HG03432 (cell line): ENCODE measurements at regions not wholly inside any gene's neighbourhood (a gene's known extent, or its start where the extent isn't known, plus 50 kb on each side); places are given as distances from the start of the nearest gene placed in this dataset.

Source experiments
- ATAC-seq: cut with Tn5 transposase; IDR thresholded peaks from one replicate; pipeline ENCODE4 v1.9.1; 2021; ENCODE audit warnings: mild to moderate bottlenecking, moderate library complexity; ENCODE audit not compliant: unreplicated experiment

DNA sequence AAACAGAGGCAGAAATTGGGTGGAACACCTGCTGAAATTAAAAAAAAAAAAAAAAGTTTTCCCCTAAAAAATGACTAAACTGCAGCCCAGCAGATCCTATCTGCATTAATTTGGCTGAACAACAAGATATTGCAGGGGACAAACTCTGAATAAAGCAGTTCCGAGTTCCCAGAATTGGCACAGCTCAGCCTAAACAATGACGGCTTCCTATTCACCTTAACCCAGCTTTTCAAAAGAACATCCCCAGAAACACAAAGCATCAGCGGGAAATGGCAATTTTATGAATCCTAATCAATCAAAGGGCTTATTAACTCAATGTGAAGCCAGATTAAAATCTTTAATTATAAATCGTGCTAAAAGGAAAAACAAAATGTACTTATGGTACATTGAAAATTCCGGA lies 497.8 kb upstream of the ZFHX3 start:
- no peak for ATAC-seq

DNA sequence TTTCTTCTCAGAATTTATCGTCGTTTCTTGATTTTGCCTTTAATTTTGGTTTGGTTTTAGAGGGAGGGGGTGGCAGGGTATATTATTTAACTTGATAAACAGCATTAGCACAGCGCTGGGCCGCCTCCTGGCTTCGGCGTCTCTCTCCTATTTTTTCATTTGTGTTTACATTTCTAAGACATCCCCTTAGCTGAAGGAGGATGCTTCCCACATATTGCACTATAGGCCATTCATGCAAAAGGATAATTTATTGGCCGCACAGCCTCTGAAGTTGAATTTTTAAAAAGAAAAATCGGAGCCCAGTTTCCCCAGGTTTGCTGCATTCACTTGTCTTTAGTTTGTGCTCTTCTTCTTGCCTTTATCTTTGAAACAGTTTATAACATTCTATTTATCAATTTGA lies 497.4 kb upstream of the ZFHX3 start:
- ATAC-seq, result no peak

DNA sequence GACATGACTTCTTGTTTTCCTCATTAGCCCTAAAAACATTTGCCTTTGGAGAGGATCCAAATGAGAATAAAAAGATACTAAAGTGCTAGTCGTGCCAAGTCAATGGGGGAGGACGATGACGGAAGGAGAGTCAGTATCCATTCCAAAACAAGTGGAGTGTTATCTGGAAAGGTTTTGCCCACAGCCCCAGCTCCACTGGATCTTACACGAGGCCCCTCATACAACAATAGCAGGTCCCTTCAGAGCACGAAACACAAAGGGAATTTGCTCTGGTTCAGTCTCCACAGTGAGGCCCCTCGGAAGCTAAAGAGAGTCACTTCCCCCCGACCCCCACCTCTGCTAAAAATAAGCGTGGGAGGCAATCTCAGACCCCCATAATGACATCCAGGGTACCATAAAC lies 496.9 kb upstream of the ZFHX3 start:
- no peak for ATAC-seq

DNA sequence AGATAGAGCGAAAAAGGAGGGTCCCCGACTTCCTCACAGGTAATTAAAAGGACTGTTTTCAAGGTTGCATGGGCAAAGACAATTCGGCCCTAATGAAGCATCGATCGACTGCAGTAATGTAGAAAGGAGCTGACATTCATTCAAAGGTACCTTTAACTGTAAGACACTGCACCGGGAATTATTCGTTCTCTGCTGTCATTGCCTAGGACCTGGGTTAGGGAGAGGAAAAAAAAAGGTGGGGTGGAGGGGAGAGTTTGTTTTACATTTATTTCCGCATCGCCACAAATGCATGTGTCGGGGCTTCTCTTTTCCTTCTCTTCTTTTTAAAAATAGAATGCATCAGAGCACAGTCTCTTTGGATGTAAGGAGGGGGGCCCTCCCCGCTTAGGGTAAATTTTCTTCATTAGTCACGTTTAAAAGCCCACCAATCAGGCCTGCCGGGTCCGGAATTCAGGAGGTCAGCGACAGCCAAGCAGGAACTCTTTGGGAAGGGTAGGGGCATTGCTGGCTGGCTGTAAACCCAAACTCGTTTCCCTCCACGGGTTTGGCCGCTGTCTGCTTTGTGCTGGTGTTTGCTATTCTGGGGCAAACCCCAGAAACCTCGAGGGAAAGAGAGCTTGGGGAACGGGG lies 496.2 kb upstream of the ZFHX3 start:
- no peak for ATAC-seq

DNA sequence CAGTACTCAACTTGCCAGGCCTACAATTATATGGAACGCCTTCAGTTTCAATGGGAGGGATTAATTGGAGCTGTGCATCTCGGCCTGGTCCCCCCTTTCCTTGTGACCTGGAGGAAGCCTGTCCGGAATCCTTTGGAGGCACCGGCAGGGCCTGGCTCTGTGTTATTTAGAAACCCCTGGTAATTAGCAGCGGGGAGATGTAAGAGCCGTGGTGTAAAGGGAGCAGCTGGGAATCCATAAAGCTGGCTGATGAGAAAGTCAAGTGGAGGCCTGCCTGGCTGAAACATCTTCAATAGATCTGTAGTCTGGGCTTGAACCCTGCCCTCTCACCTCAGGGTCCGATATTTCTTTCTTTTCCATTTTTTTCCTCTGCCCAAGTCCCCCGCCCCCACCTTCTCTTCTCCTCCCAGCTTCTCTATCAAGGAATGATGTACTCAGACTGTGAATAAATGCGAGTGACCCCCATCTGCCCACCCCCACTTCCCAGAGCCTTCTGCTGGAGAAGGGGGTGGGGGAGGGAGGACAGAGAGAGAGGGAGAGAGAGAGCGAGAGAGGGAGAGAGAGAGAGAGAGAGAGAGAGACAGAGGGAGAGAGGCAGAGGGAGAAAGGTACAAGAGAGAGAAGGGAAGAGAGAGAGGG lies 495.5 kb upstream of the ZFHX3 start:
- ATAC-seq, result no peak

DNA sequence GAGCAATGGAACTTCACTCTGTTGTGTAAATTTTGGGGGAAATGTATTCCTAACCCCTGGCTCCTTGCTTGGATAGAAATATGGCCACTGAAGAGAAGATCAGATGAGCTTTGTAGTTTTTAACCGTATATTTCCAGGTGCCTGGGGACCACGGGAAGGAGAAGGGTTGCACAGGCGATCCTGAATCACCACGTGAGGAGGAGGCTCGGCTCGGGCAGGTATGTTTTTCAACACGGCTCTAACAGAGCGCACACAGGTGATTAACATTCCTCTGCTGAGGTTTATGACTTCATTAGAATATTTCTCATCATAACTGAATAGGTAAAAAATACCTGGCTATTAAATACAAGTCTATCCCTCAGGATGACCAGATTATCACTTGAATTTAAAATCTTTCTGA lies 495.0 kb upstream of the ZFHX3 start:
- ATAC-seq, result no peak

DNA sequence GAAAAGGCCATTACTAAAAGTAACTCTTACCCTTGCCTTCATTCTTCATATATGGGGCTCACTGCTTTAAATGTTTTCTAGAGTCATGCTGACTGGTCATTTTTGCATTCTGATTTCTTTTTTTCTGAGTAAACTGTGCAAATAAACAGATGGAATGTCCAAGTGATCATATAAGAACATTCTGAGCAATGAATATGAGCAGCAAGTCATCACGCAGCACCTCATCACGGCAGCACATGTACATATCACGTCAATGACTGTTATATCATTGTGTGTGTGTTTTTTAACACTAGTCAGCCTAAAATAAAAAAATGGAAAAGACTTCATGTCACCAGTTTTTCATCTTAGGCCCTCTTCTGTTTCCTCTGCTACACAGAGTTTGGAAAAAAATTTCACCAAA lies 490.0 kb upstream of the ZFHX3 start:
- no peak for ATAC-seq

DNA sequence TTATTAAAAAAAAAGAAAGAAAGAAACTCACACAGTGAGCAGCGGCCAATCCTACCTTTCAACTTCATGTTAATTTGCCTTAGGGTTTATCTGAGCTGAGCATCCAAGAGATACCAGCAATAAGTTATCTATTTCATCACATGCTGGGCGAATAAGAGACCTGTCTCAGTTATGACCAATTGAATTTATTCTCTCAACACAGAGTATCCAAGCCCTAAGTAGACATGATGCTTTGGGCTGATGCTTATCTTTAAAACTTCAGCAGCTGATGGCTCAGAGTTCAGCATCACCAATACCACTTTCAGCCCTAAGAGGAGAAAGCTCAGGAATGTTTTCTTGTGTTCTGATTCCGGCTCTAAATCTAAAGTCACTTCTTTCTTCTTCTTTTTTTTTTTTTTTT lies 489.0 kb upstream of the ZFHX3 start:
- no peak for ATAC-seq

DNA sequence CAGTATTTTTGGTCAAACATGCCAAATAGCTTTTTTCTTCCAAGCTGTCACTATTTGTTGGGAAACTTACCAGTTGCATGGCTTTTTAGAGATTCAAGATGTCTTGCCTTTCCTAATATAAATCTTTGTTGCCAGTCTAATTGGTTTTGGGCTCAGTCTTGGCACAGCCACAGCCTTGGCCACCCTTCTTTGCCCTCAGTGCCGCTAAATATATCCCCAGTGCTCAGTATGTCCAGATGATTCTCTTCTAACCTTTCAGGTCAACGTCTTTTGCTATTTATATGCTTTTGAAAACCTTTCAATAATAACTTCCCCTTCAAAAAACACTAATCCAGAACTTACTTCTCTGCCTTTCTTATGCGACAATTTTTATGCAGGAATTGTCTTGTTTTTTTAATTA lies 483.1 kb upstream of the ZFHX3 start:
- ATAC-seq, result no peak

DNA sequence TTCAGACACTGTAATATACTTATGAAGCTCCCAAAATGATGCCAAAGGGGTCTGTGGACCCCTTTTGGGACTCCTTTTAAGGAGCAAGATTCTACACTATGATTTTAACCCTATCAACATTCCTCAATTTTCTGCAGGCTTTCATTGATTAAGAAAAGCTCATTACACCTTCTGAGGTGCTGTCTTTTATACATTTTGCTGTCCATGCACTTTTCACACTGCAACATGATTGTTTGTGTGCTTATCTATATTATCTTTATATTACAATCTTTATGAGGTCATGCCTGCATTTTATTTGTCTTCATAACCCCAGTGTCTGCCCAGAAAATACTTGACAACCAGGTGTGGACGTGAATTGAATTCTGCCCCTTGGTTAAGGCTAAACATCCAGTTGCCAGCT lies 482.6 kb upstream of the ZFHX3 start:
- ATAC-seq, result no peak

DNA sequence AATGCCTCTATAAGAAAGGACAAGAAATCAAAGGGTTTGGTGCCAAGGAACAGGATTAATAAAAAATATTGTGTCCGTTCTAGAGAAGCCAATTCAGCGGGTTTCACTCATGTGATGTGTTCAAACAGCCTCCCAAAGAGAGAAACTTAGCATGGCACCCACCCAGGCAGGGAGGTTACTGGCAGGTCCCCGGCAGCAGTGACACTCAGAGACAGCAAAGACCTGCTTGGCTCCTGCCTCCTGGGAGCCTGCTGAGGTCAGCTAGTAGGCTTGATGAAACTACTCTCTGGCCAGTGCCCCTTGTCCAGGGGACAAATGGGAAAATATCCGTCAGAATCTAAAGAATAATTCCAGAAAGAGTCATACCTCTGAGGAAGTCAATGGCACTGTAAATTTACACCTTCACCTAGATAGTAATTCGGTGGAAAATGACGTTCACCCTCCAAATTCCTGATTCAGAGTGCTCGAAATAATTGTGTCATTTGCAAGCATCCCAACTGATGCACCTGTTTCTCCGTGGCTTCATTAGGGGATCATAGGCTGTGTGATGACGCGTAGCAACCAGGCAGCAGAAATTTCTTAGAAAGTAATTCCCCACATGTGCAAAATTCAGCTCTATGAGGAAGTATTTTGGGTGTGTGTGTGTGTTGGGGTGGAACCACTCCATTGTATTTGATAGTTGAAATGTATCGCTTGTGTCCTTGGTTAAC lies 481.5 kb upstream of the ZFHX3 start:
- no peak for ATAC-seq

DNA sequence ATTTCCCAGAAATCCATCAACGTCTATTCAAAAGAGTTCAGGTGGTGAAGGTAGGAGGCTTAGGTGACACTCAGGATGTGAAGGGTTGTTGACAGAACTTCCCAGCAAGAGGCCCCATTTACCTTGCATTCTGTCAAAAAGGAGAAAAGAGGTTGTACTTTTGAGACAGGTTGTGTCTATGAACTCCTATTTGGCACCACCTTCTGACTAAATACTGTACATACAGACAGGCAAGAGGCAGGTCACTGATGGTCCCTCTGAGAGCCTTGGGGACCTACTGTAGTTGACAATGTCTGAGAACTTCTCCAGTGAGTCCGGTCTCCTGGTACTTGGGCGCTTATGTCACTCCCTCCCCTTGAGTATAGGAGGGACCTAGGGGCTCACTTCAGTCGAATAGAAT lies 479.3 kb upstream of the ZFHX3 start:
- ATAC-seq, result no peak

DNA sequence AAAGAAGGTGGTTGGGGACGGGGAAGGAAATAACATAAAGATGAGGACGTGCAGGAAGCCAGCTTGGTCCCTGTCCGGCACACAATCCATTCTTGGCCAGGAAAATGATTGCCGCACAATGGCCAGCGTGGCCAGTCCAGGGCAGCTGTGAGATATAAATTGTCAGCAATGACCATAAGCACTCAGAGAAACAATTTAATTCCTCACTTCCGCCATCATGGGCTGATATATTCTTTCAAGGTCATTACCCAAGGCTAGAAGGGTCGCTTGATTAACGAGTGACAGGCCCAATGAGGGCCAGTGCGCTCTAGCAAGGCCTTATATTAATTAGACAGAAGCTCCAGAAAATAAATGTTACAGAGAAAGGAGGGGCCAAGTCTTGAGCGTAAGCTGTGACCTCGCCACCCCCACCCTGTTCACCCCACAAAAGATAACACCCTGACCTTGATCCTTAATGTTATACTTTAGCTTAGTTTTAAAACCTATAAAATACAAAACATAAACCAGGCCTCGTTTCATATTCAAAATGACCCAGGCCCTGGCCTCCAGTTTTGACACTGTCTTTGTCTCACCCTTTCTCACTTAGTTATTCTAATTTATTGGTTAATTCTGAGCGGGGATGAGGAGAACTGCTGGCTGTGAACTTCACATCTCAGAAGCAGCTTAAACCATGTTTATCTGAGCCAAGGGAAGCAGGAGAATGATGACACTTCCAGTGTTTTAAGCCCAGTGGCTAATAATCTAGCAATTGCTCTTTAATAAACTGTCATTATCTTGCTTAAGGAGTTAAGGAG lies 478.3 kb upstream of the ZFHX3 start:
- no peak for ATAC-seq

DNA sequence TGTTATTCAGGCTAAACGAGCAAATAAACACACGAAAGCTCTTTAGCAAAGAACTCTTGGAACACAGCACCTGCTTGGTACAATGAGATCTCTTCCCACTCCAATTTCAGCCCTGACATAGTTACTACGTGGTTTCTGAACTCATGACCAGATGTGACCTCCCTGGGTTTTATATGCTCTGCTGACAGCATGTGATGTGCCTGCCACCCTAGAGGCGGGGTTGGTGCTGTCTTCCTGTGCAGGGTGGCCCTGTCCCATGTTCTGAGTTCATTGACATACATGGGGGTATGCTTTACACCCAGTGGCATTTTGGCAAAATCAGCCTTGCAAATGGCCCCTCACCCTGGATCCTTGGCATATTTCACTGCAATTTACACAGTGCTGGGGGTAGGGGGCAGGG lies 475.3 kb upstream of the ZFHX3 start:
- no peak for ATAC-seq

DNA sequence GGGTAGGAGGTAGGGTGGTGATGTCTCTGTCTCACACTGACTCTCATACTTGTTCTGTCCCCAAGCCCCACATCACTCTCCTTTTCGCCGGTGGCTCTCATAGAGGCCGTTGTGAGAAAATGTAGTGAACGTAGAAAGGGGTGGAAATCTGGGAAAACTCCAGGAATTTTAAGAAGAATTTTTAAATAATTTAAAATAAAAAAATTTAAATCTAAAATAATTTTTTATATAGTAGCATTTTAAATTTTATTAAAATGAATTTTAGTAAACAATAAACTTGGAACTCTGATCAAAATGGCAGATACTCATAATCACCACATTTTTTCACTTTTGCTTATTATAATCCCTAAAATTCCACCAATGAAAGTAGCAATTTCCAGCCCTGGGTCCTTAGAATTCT lies 473.6 kb upstream of the ZFHX3 start:
- ATAC-seq, result no peak

DNA sequence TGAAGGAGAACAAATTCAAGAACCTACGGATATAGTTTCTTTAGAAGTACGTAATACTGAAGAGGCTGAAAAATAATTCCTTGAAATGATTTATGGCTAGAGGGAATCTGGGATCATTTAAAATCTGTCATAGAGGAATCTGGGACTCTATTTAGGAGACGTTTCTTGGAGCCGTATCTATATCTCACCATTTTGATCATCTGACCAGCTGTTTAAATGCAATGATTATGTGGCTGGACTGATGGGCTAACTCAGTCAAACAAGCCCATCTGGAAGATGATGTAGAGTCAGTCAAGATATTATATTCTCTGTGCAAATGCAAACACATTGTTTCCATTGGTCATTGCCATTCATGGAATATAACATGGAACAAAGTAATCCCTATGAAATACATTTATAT lies 467.7 kb upstream of the ZFHX3 start:
- no peak for ATAC-seq

DNA sequence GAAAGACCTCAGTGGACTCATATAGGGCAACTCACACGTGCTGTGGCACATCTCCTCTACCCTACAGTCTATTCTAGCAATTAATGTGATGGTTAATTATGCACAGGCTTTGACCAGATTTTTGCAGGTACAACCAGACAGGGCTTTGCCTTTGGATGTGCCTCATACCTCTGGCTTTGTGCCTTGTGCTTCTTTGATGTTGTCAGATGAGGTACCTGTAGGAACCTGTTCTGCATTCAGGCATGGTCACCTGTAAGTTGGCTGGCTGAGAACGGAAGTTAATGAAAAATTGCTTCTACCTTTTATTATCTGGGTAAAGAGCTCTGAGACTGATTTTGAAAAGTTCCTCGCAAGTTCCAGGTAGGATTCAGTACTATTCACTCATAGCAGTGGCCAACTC lies 462.9 kb upstream of the ZFHX3 start:
- ATAC-seq, result no peak

DNA sequence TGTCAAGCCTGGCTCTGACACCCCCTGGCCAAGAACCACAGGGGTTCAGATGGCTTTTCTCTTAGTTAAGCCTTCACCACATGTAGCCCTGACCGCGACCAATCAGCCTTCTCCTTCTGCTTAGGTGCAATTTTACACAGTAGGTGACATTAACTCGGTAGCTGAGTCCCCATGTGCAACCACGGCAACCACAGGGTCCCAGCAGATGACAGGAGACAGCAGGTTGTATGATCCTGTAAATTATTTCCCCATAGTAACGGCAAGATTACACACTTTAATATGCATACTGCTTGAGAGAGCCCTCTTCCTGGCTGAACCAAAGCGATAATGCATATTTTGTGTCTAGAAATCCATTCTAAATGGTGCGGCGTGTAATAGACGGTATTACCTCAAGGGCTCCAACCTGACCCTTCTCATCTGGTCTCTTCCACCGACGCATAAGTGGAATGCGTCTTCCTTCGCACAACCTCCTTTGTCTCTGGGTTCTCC lies 458.7 kb upstream of the ZFHX3 start:
- no peak for ATAC-seq

DNA sequence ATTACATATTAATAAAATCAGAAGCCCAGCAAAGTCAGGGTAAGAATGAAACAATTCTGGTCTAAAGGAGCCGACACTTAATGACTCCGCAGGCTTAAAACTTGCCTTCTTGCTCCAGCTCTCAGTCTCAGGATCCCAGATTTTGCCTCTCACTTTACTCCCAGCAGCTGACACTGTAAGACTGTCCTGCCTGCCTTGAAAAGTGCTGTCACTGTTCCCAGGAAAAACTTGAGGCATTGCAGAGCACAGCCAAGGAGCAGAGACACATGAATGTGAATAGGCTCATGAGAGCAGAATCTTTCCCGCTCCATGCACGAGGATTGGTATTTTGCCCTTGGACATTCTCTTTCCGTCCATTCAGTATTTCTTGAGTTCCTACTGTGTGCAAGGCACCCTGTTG lies 457.6 kb upstream of the ZFHX3 start:
- ATAC-seq, result no peak

DNA sequence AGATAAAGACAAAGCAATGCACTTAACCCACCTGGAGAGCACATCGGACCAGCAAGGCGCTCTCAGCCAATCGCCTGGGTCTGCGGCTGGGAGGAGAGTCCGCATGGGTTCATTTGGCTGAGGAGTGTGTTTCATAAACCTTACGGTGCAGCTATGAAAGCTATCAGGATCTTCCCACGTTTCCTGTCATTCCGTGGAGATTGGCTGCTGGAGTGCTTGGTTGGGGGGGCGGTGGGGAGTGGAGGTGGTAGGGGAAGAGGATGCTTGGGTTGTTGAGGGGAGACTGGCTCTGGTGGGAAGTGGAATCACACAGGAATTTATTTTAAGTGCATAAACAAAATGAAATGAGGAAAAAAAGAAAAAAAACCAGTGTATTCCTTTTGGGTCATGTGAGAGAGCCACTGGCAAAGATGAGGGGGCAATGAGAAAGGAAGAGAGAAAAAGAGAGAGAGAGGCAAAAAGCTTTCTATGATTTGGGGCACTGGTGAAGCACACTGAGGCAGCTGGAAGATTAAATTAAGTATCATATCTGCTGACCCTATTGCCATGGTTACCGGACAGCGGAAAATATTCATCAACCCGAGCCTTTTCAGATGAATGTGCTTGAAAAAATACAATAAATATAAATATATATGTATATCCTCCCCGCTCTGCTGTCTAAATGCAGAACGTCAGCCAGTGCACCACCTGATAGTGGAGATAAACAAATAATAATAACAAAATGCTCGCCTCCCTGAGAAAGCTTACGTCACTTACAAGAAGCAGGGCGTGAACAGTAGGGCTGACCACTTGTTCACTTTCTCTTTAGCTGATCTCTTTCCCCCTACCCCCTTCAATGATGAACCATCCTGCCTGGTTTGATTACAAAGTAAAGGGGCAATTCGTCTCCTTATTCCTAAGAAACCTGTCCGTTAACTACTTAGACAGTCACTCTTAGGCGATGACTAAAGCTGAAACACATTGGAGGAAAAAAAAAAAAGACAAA lies 457.0 kb upstream of the ZFHX3 start:
- ATAC-seq, result no peak
